GM19035 (cell line): ENCODE measurements at regions not wholly inside any gene's neighbourhood (a gene's known extent, or its start where the extent isn't known, plus 50 kb on each side); places are given as distances from the start of the nearest gene placed in this dataset.

Experiments used
- ATAC-seq: cut with Tn5 transposase; IDR thresholded peaks from one replicate; pipeline ENCODE4 v1.9.1; 2021; ENCODE audit not compliant: unreplicated experiment

- ATAC-seq, result no peak
These were observed 139.9 kb downstream of the C11orf91 start for GRCh38 chr11:33560729-33561128.

DNA sequence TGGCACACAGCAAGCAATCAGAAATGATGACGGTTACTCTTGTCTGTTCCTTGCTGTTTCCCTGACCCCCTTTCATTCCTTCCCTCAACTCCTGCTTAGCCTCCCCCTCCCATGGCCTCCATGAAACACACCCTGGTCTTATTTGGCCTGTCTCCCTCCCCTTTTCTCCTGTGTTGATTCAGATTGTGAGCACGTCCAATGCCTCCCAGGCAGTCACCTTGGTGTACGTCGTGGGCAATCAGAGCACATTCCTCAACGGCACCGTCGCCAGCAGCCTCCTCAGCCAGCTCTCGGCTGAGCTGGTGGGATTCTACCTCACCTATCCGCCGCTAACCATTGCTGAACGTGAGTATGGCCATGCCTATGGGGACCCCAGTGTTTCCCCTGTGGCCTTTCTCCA is 141.1 kb downstream of the C11orf91 start:
- no peak for ATAC-seq

- ATAC-seq, result no peak
These were observed 142.5 kb downstream of the C11orf91 start for GRCh38 chr11:33558097-33558496.

DNA sequence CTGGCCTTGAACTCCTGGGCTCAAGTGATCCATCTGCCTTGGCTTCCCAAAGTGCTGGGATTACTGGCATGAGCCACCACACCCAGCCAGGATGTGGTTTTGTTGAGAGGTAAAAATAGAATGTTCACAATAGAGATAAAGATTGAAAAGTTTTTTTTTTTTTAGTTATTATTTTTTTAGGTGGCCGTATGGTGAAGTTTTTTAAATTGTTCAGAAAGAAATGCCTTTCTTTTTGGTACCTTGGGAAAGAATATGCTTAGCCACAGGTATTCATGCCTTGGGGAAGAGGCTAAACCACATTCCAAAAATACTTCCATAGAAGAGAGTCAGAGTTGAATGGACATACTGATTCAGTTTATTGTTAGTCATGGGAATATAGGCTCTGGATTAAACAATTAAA is 143.4 kb downstream of the C11orf91 start:
- ATAC-seq, result no peak

DNA sequence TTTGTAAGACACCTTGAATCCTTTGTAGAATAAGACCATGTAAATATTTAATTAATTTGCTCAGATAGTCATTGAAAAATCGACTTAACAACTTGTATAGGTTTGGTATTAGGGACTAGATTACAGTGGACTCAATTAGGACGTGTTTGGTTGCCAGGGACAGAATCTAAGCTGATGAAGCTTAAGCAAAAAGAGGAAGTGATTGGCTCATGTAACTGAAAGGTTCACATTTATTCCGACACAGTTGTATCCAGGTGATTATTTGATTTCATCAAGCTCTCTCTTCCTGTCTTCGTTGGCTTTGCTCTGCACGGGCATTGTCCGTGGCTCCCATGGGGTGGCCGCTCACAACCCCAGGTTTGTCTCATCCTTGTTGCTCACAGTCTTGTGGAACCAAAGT is 146.4 kb downstream of the C11orf91 start:
- no peak for ATAC-seq

DNA sequence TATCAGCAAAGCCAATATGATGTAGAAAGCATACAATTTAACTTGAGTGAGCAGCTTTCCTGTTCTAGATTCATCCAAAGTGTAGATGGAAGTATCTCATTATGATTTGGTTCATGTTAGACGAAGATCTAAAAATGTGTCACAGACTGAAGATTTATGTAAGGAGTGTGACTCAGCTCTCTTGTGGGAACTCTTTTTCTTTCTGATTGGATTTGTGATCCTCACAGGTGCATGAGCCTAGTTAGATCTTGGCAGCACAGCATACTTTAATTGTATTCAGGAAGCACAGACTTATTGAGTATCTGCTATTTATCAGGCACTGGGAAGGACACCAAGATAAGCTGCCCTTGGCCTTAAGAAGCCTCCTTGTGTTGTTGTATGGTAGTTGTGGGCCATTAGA is 147.1 kb downstream of the C11orf91 start:
- no peak for ATAC-seq

DNA sequence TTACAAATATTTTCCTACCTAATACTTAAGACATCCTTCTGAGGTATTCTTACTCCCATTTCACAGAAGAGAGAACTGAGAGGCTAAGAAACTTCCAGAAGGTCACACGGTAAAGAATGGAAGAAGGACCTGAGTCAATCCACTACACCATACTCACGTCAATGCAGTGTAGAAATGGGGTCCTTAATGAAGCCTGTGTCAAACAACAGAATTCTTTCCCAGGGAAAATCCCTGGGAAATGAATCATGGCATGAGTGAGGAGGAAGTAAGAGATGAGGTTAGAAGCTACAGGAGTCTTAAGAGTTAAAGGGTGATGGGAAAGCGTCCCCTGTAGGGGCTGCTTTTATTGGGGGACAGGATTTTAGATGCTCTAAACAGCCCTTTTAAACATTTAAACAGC is 147.9 kb downstream of the C11orf91 start:
- no peak for ATAC-seq

DNA sequence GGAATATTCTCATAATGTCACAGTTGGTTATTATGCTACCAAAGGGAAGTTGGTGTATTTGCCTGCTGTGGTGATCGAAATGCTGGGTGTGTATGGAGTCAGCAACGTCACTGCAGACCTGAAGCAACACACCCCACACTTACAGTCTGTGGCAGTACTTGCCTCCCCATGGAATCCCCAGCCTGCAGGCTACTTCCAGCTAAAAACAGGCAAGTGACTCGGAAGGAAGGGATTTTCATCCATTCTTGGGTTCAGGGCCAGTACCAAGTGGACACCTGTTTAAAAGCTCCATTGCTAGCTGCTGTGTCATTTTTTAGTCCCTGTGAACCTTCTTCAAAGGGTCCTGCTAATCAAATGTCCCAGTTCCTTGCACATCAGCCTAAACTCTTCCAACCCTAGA is 149.6 kb downstream of the C11orf91 start:
- ATAC-seq, result no peak

DNA sequence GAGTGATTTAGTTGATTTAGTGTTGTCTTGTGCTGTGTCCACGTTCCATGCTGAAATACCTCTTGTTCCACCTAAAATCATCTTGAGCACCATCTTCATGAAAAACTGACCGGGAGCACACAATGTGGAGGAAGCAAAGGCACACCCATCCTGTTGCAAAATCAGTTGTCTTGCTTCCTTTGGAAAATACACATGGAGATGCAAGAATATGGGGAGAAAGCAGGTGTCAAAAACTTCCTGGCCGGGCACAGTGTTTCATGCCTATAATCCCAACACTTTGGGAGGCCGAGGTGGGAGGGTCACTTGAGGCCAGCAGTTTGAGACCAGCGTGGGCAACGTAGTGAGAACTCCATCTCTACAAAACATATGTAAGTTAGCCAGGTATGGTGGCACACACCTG is 151.1 kb downstream of the C11orf91 start:
- ATAC-seq, result no peak

DNA sequence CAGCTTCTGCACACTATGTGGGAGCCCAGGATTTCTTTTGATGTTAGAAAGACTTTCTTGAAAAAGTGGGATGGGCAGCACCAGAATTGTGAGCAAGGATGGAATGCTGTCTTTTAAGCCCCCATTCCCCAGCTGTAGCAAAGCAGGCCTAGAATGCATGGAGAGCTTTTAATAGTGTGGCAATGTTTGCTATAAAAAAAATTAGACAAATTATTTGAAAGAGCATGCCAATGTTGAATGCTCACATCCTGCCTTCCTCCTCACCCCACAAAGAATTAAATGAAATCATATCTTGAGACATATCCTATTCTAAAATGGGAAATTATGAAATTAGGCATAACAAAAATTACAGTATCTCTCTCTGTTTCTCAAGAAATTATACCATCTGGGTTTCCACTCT is 154.7 kb downstream of the C11orf91 start:
- no peak for ATAC-seq

DNA sequence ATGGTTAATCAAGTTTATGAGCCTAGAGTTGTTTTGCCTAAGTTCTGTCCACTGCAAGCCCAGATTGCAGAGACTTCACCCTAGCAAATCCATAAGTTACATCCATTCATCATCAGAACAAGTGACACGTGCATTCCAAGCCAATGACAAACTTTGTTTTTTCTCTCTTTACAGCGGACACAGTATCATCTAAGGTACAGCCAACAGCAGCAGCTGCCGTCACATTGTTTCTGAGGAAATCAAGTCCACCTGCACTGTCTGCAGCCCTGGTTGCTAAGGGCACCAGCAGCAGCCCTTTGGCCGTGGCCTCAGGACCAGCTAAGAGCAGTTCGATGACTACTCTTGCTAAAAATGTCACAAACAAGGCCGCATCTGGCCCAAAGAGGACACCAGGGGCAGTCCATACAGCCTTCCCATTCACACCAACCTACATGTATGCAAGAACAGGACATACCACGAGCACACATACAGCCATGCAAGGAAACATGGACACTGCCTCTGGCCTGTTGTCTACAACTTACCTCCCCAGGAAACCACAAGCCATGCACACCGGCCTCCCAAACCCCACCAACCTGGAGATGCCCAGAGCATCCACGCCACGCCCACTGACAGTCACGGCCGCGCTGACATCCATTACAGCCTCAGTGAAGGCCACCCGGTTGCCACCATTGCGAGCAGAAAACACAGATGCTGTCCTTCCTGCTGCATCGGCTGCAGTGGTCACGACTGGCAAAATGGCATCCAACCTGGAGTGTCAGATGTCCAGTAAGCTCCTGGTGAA is 155.8 kb downstream of the C11orf91 start:
- ATAC-seq, result no peak

DNA sequence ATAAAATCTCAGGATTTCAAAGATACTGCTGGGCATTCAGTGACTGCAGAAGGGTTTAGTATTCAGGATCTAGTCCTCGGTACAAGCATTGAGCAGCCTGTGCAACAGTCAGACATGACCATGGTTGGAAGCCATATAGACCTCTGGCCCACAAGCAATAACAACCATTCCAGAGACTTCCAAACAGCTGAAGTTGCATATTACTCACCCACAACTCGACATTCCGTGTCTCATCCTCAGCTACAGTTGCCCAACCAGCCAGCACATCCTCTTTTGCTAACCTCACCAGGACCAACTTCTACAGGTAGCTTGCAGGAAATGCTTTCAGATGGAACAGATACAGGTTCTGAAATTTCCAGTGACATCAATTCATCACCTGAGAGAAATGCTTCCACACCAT is 156.8 kb downstream of the C11orf91 start:
- no peak for ATAC-seq

- no peak for ATAC-seq
These were observed 157.7 kb downstream of the C11orf91 start for GRCh38 chr11:33542921-33543320.

- no peak for ATAC-seq
These were observed 159.4 kb downstream of the C11orf91 start for GRCh38 chr11:33540946-33541915.

GRCh38 chr11:33540427-33540826 is 160.2 kb downstream of the C11orf91 start:
- ATAC-seq, result no peak

GRCh38 chr11:33539751-33540150 is 160.9 kb downstream of the C11orf91 start:
- ATAC-seq, result no peak

DNA sequence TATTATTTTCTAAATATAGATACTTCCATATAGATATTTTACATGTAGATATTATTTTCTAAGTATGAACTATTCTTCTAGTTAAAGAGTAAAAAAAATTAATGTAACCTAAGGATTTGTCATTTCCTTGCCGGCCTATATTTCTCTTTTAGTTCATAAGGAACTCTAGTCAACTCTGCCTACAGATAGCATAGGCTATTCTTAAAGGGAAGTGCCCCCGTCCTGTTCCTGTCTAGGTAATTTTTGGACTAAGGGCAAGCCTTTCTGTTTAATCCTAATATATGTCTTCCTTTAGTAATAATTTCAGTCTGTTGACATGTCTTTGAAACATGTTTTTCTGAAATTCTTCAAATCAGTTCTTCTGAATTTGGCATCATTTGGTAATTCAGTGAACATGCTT is 161.9 kb downstream of the C11orf91 start:
- ATAC-seq, result no peak

DNA sequence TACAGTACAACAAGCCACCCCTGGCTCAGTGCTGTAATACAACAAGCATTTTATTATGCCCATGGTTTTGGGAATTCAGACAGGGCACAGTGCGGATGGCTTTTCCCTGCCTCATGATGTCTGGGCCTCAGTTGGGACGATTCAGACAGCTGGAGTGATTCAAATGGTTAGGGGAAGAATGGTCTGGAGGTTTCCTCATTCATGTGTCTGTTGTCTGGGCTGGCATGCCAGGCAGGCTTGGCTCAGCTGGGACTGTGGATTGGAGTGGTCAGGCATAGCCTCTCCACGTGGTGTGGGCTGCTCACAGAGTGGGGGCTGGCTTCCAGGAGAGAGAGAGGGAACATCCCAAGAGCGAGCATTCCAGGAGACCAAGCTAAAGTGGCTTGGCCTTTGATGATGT is 164.4 kb downstream of the C11orf91 start:
- ATAC-seq, result no peak

DNA sequence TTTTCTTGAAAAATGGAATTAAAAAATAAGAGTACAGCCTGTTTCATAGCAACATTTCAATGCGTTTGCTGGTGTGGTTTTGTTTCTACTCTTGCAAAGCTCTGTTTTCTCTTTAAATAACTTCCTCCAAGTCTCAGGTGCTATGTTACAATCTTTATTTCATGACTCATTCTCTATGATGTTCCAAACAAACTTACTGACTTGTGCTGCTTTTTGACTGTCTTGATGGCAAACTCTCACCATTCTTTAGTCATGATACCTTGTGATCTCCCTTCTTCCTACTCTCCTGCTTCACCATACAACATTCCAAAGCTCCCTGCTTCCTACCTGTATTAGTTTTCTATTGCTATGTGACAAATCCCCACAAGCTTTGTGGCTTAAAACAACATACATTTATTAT is 166.1 kb downstream of the C11orf91 start:
- no peak for ATAC-seq

- ATAC-seq, result no peak
These were observed 167.1 kb downstream of the C11orf91 start for GRCh38 chr11:33533386-33534052.

DNA sequence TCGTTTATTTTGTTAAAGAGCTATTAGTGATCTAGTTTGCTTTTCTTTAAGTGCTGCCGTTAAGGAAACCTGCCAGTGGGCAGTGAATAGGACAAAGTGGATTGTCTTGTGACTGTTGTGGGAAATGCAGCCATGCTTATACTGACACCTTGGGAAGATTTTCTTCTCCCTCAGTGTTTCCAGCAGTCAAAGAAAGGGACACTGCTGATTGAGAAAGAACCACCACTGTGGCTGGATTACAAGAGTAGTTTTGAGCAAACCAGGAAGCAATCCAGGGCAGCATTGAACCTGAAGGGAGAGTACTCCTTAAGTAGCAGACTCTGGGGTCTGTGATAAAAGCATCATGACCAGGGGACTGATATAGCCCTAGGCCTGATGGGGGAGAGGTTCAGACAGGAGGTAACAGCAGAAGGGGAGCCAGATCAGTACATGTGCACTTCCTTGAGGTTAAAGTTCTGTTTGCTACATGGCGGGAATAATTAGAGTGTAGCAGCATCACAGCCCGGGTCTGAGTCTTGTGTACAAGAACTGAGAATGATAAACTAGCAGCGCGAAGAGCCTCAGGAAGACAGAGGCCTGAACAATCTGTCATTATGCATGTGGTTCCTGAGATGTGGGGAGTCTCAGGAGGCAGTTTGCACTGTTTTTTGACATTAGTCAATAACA is 167.8 kb downstream of the C11orf91 start:
- ATAC-seq, result no peak
